Panc1 (cell line): ENCODE measurements at regions not wholly inside any gene's neighbourhood (a gene's known extent, or its start where the extent isn't known, plus 50 kb on each side); places are given as distances from the start of the nearest gene placed in this dataset.

ENCODE experiments used
- ATAC-seq: fragments of 200-7000 bp; cut with Tn5 transposase; 2 replicates; pipeline ENCODE4 v1.9.1; 2020; ENCODE audit warnings: mild to moderate bottlenecking, moderate library complexity
- BruUV-seq: library from RNA; stranded (reverse); fragments of 400-500 nt; replicated peaks from 2 replicates; lab custom pipeline; 2021; lab: Mats Ljungman, UMichigan
- CTCF ChIA-PET: fragments of 300-600 bp; sonication (Branson Sonifier 250); formaldehyde crosslinking; loops from one replicate; lab custom pipeline; 2022; ENCODE audit warnings: antibody characterized with exemption; lab: Charles Lee
- POLR2A ChIA-PET: fragments of 300-600 bp; sonication (Branson Sonifier 250); formaldehyde crosslinking; loops from one replicate; lab custom pipeline; 2022; ENCODE audit warnings: antibody characterized with exemption; lab: Charles Lee
- DNase-seq: peaks from one replicate; pipeline ENCODE4 v3.0.0-alpha.2; 2010; ENCODE audit warnings: low read depth, low spot score
- H3K27ac ChIP-seq: 2 replicates; pipeline ENCODE4 v1.5.1; 2011; ENCODE audit warnings: mild to moderate bottlenecking, low read length, inconsistent platforms
- H3K27me3 ChIP-seq: fragments of 200-500 bp; sonication (Bioruptor generic); 2 replicates; pipeline ENCODE4 v1.6.0; 2014; ENCODE audit warnings: low read length, inconsistent platforms; ENCODE audit not compliant: control insufficient read depth, insufficient read depth
- H3K36me3 ChIP-seq: fragments of 200-500 bp; sonication (Bioruptor generic); 2 replicates; pipeline ENCODE4 v1.5.1; 2014; ENCODE audit warnings: inconsistent platforms, mild to moderate bottlenecking, low read length, moderate library complexity; ENCODE audit not compliant: control insufficient read depth, insufficient read depth
- H3K4me1 ChIP-seq: 2 replicates; pipeline ENCODE4 v1.5.1; 2011; ENCODE audit warnings: inconsistent platforms, mild to moderate bottlenecking, low read length, moderate library complexity; ENCODE audit not compliant: control insufficient read depth, insufficient read depth
- H3K4me3 ChIP-seq, 2 experiments: 2 replicates each; pipeline ENCODE4 v1.5.1; 2011 to 2012; ENCODE audit warnings: low read depth in 2 of 2, low read length in 2 of 2, mild to moderate bottlenecking in 2 of 2, inconsistent platforms in 1 of 2, moderate library complexity in 1 of 2
- H3K9me3 ChIP-seq: fragments of 200-500 bp; sonication (Bioruptor generic); 2 replicates; pipeline ENCODE4 v1.5.1; 2014; ENCODE audit warnings: low read depth, mild to moderate bottlenecking, inconsistent platforms, low read length, moderate library complexity; ENCODE audit not compliant: control insufficient read depth, insufficient read depth
- POLR2AphosphoS5 ChIP-seq: IDR thresholded peaks from 2 replicates; pipeline ENCODE4 v1.6.1; 2012; ENCODE audit warnings: mild to moderate bottlenecking, low read depth, low read length, moderate library complexity
- SIN3A ChIP-seq: IDR thresholded peaks from 2 replicates; pipeline ENCODE4 v1.6.1; 2012; ENCODE audit warnings: low read depth, mild to moderate bottlenecking, low read length, moderate library complexity, borderline replicate concordance; ENCODE audit not compliant: insufficient read depth
- TCF7L2 ChIP-seq: IDR thresholded peaks from 2 replicates; pipeline ENCODE4 v1.6.1; 2011; ENCODE audit warnings: mild to moderate bottlenecking, low read depth, low read length, inconsistent platforms
- in situ Hi-C: cut with HindIII; loops from 2 replicates; pipeline ENCODE4 v1.10.0; 2016; ENCODE audit warnings: low sequenced_read_pairs, low pct_unique_long_range_greater_than_20kb
- intact Hi-C: fragments of 100-400 bp; cut with micrococcal nuclease; formaldehyde crosslinking; loops from one replicate; pipeline ENCODE4 v1.10.0; 2022; ENCODE audit not compliant: unreplicated experiment
- TF ChIP-seq, protein P1 (sequence below): fragments of 450-650 bp; IDR thresholded peaks from 2 replicates; pipeline ENCODE4 v1.5.1; 2017; ENCODE audit warnings: mild to moderate bottlenecking
- TF ChIP-seq, protein P2 (sequence below), 2 experiments: IDR thresholded peaks; 2 replicates each; pipeline ENCODE4 v1.6.1; 2011 to 2012; ENCODE audit warnings: low read depth in 2 of 2, control low read depth in 1 of 2, low read length in 1 of 2, mild to moderate bottlenecking in 1 of 2, moderate library complexity in 1 of 2; ENCODE audit not compliant: insufficient read depth in 1 of 2

- H3K4me3 ChIP-seq = no peak overlapping the region
- H3K27ac ChIP-seq = no peak overlapping the region
- DNase-seq (no peak), ATAC-seq (no peak)
- intact Hi-C loops = no loop called here
- H3K9me3 ChIP-seq = no peaks in the 10 kb centered on the region
- H3K27me3 ChIP-seq = no peaks in the 10 kb centered on the region
- H3K36me3 ChIP-seq = no peaks in the 10 kb centered on the region
- ChIA-PET POLR2A (no interaction called here), CTCF (no interaction called here)
- no peak for TF ChIP-seq SIN3A
- TF ChIP-seq, protein P1, sequence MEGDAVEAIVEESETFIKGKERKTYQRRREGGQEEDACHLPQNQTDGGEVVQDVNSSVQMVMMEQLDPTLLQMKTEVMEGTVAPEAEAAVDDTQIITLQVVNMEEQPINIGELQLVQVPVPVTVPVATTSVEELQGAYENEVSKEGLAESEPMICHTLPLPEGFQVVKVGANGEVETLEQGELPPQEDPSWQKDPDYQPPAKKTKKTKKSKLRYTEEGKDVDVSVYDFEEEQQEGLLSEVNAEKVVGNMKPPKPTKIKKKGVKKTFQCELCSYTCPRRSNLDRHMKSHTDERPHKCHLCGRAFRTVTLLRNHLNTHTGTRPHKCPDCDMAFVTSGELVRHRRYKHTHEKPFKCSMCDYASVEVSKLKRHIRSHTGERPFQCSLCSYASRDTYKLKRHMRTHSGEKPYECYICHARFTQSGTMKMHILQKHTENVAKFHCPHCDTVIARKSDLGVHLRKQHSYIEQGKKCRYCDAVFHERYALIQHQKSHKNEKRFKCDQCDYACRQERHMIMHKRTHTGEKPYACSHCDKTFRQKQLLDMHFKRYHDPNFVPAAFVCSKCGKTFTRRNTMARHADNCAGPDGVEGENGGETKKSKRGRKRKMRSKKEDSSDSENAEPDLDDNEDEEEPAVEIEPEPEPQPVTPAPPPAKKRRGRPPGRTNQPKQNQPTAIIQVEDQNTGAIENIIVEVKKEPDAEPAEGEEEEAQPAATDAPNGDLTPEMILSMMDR = no peak
- TF ChIP-seq POLR2AphosphoS5 = no peak
- TF ChIP-seq, protein P2, sequence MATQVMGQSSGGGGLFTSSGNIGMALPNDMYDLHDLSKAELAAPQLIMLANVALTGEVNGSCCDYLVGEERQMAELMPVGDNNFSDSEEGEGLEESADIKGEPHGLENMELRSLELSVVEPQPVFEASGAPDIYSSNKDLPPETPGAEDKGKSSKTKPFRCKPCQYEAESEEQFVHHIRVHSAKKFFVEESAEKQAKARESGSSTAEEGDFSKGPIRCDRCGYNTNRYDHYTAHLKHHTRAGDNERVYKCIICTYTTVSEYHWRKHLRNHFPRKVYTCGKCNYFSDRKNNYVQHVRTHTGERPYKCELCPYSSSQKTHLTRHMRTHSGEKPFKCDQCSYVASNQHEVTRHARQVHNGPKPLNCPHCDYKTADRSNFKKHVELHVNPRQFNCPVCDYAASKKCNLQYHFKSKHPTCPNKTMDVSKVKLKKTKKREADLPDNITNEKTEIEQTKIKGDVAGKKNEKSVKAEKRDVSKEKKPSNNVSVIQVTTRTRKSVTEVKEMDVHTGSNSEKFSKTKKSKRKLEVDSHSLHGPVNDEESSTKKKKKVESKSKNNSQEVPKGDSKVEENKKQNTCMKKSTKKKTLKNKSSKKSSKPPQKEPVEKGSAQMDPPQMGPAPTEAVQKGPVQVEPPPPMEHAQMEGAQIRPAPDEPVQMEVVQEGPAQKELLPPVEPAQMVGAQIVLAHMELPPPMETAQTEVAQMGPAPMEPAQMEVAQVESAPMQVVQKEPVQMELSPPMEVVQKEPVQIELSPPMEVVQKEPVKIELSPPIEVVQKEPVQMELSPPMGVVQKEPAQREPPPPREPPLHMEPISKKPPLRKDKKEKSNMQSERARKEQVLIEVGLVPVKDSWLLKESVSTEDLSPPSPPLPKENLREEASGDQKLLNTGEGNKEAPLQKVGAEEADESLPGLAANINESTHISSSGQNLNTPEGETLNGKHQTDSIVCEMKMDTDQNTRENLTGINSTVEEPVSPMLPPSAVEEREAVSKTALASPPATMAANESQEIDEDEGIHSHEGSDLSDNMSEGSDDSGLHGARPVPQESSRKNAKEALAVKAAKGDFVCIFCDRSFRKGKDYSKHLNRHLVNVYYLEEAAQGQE (IDR thresholded peaks at IDR 0.05; ENCODE audit: insufficient read depth in 1 of 2, low read depth in 2 of 2, low read length in 1 of 2) = no peak
- no peak for TF ChIP-seq TCF7L2
- in situ Hi-C loops = no loop called here
- no TSS peak for BruUV-seq
- no peaks in the 10 kb centered on the region for H3K4me1 ChIP-seq
Observed at GRCh38 chr6:168902075-168902474, 351.6 kb downstream of the THBS2 start.

- no peaks in the 10 kb centered on the region for H3K27me3 ChIP-seq
- CTCF ChIA-PET = no interaction called here
- intact Hi-C loops (no loop called here), in situ Hi-C loops (no loop called here)
- H3K4me3 ChIP-seq = no peak overlapping the region
- no peaks in the 10 kb centered on the region for H3K36me3 ChIP-seq
- no peaks in the 10 kb centered on the region for H3K9me3 ChIP-seq
- no peak for ATAC-seq
- H3K27ac ChIP-seq = no peak overlapping the region
- no TSS peak for BruUV-seq
- POLR2A ChIA-PET = no interaction called here
- no peaks in the 10 kb centered on the region for H3K4me1 ChIP-seq
- TF ChIP-seq, protein P2 (IDR thresholded peaks at IDR 0.05; ENCODE audit: insufficient read depth in 1 of 2, low read depth in 2 of 2, low read length in 1 of 2) = no peak
- no peak for TF ChIP-seq TCF7L2
- TF ChIP-seq, protein P1 = no peak
- no peak for DNase-seq
Observed at GRCh38 chr6:168901076-168901475, 352.6 kb downstream of the THBS2 start.
